ENCODE measurements at regions not wholly inside any gene's neighbourhood (a gene's known extent, or its start where the extent isn't known, plus 50 kb on each side); places are given as distances from the start of the nearest gene placed in this dataset.

GRCh38 chr6:134415656-134416055 lies 97.7 kb upstream of the SGK1 start:
- no peak overlapping the region for H3K4me3 ChIP-seq (ENCODE audit: low read length, poor library complexity, severe bottlenecking)
- no peaks in the 10 kb centered on the region for H3K4me1 ChIP-seq (ENCODE audit: insufficient read depth, low read length, poor library complexity, severe bottlenecking)
- no peaks in the 10 kb centered on the region; the same call in 1 of the 2 replicates for H3K9me3 ChIP-seq (ENCODE audit: insufficient read depth, low read depth, low read length)
- H3K9ac ChIP-seq (ENCODE audit: low read depth, low read length, poor library complexity, severe bottlenecking) = no peak overlapping the region
- no peaks in the 10 kb centered on the region for H3K79me2 ChIP-seq (ENCODE audit: insufficient read depth, low read length)
- H4K20me1 ChIP-seq (ENCODE audit: insufficient read depth, low read length, poor library complexity, severe bottlenecking) = no peaks in the 10 kb centered on the region
- H3F3A ChIP-seq (ENCODE audit: low read depth) = no peaks in the 10 kb centered on the region
- H3K36me3 ChIP-seq (ENCODE audit: insufficient read depth, low read length) = no peaks in the 10 kb centered on the region
- peak overlapping the region; percentile 42 for H2AFZ ChIP-seq (ENCODE audit: low read length)
- H3K9me2 ChIP-seq (replicated peaks; ENCODE audit: low read depth, low read length) = no peaks in the 10 kb centered on the region
- no peak overlapping the region for H3K4me2 ChIP-seq (ENCODE audit: low read depth, low read length, poor library complexity, severe bottlenecking)
- no peaks in the 10 kb centered on the region for H3K27me3 ChIP-seq (ENCODE audit: insufficient read depth, low read length, poor library complexity, severe bottlenecking)
- TF ChIP-seq CTCF (conservative IDR thresholded peaks at IDR 0.05; ENCODE audit: low read length) = no peak
- no peak for TF ChIP-seq EZH2phosphoT487 (IDR thresholded peaks at IDR 0.05; ENCODE audit: borderline replicate concordance)

GRCh38 chr6:134415194-134415593 lies 97.3 kb upstream of the SGK1 start:
- H3K4me1 ChIP-seq (ENCODE audit: insufficient read depth, low read length, poor library complexity, severe bottlenecking) = no peaks in the 10 kb centered on the region
- H3K4me3 ChIP-seq (ENCODE audit: low read length, poor library complexity, severe bottlenecking) = no peak overlapping the region
- no peaks in the 10 kb centered on the region for H3K79me2 ChIP-seq (ENCODE audit: insufficient read depth, low read length)
- H3F3A ChIP-seq (ENCODE audit: low read depth) = no peaks in the 10 kb centered on the region
- H3K9me3 ChIP-seq (ENCODE audit: insufficient read depth, low read depth, low read length) = no peaks in the 10 kb centered on the region; the same call in 1 of the 2 replicates
- no peaks in the 10 kb centered on the region for H3K36me3 ChIP-seq (ENCODE audit: insufficient read depth, low read length)
- H2AFZ ChIP-seq (ENCODE audit: low read length) = peak overlapping the region; percentile 42
- H3K9me2 ChIP-seq (replicated peaks; ENCODE audit: low read depth, low read length) = no peaks in the 10 kb centered on the region
- H3K27me3 ChIP-seq (ENCODE audit: insufficient read depth, low read length, poor library complexity, severe bottlenecking) = no peaks in the 10 kb centered on the region
- no peak overlapping the region for H3K9ac ChIP-seq (ENCODE audit: low read depth, low read length, poor library complexity, severe bottlenecking)
- TF ChIP-seq EZH2phosphoT487 (IDR thresholded peaks at IDR 0.05; ENCODE audit: borderline replicate concordance) (no peak), CTCF (conservative IDR thresholded peaks at IDR 0.05; ENCODE audit: low read length) (no peak)
- no peak overlapping the region for H3K4me2 ChIP-seq (ENCODE audit: low read depth, low read length, poor library complexity, severe bottlenecking)
- no peaks in the 10 kb centered on the region for H4K20me1 ChIP-seq (ENCODE audit: insufficient read depth, low read length, poor library complexity, severe bottlenecking)

GRCh38 chr6:134414793-134415192 lies 96.9 kb upstream of the SGK1 start:
- no peaks in the 10 kb centered on the region; the same call in 1 of the 2 replicates for H3K9me3 ChIP-seq (ENCODE audit: insufficient read depth, low read depth, low read length)
- H3K4me3 ChIP-seq (ENCODE audit: low read length, poor library complexity, severe bottlenecking) = no peak overlapping the region
- H3K27me3 ChIP-seq (ENCODE audit: insufficient read depth, low read length, poor library complexity, severe bottlenecking) = no peaks in the 10 kb centered on the region
- H3K4me2 ChIP-seq (ENCODE audit: low read depth, low read length, poor library complexity, severe bottlenecking) = no peak overlapping the region
- no peaks in the 10 kb centered on the region for H3K4me1 ChIP-seq (ENCODE audit: insufficient read depth, low read length, poor library complexity, severe bottlenecking)
- H3F3A ChIP-seq (ENCODE audit: low read depth) = no peaks in the 10 kb centered on the region
- H3K36me3 ChIP-seq (ENCODE audit: insufficient read depth, low read length) = no peaks in the 10 kb centered on the region
- no peaks in the 10 kb centered on the region for H4K20me1 ChIP-seq (ENCODE audit: insufficient read depth, low read length, poor library complexity, severe bottlenecking)
- H3K9me2 ChIP-seq (replicated peaks; ENCODE audit: low read depth, low read length) = no peaks in the 10 kb centered on the region
- no peak overlapping the region for H2AFZ ChIP-seq (ENCODE audit: low read length)
- no peaks in the 10 kb centered on the region for H3K79me2 ChIP-seq (ENCODE audit: insufficient read depth, low read length)
- TF ChIP-seq CTCF (conservative IDR thresholded peaks at IDR 0.05; ENCODE audit: low read length) (no peak), EZH2phosphoT487 (IDR thresholded peaks at IDR 0.05; ENCODE audit: borderline replicate concordance) (no peak)
- H3K9ac ChIP-seq (ENCODE audit: low read depth, low read length, poor library complexity, severe bottlenecking) = no peak overlapping the region

All from Loucy (cell line).